HFFc6 (cell line): ENCODE measurements at regions not wholly inside any gene's neighbourhood (a gene's known extent, or its start where the extent isn't known, plus 50 kb on each side); places are given as distances from the start of the nearest gene placed in this dataset.
A peak's percentile ranks its signal among the peaks of the same experiment; 100 is the strongest.
"Not testable (repeated sequence)": the region's sequence is repeated elsewhere in the genome, so short reads cannot be mapped to it uniquely, and the experiment has no call there.

Experiments used
- DNase-seq: peaks from one replicate; pipeline ENCODE4 v3.0.0-alpha.2; 2018
- H3K27ac Mint-ChIP-seq: 2 replicates; pipeline ENCODE4 v1.8.0; 2020; ENCODE audit warnings: mild to moderate bottlenecking, mixed read lengths
- H3K27me3 Mint-ChIP-seq: 2 replicates; pipeline ENCODE4 v1.8.0; 2021; ENCODE audit warnings: mild to moderate bottlenecking, moderate library complexity, mixed read lengths; ENCODE audit not compliant: insufficient read depth
- H3K36me3 Mint-ChIP-seq: 2 replicates; pipeline ENCODE4 v1.8.0; 2021; ENCODE audit warnings: low read depth, mixed read lengths
- H3K4me1 Mint-ChIP-seq: 2 replicates; pipeline ENCODE4 v1.8.0; 2020; ENCODE audit warnings: low read depth, mixed read lengths
- H3K4me3 Mint-ChIP-seq: 2 replicates; pipeline ENCODE4 v1.8.0; 2020; ENCODE audit warnings: mild to moderate bottlenecking, moderate library complexity, mixed read lengths
- H3K9me3 Mint-ChIP-seq: 2 replicates; pipeline ENCODE4 v1.8.0; 2020; ENCODE audit warnings: mild to moderate bottlenecking, mixed read lengths
- CTCF ChIP-seq: fragments of 200-600 bp; sonication (generic); IDR thresholded peaks from 2 replicates; pipeline ENCODE4 v1.5.0; 2021; ENCODE audit warnings: antibody characterized with exemption, mild to moderate bottlenecking

- peak; percentile 5 for DNase-seq
- Mint-ChIP-seq H3K27ac (peak overlapping the region; percentile 54), H3K36me3 (0 out of 2 replicates have a peak, but pooled peaks cover 4% of the 10 kb centered on the region), H3K27me3 (no peaks in the 10 kb centered on the region), H3K4me3 (no peak overlapping the region), H3K4me1 (peaks cover 27% of the 10 kb centered on the region), H3K9me3 (peaks cover 4% of the 10 kb centered on the region; the same call in 1 of the 2 replicates)
- TF ChIP-seq CTCF = no peak
These were observed 107.6 kb upstream of the LYPLAL1 start for GRCh38 chr1:219066098-219066497.

GRCh38 chr1:219066631-219067349 is 106.9 kb upstream of the LYPLAL1 start:
- H3K4me1 Mint-ChIP-seq = peaks cover 27% of the 10 kb centered on the region
- peaks cover 4% of the 10 kb centered on the region; the same call in 1 of the 2 replicates for H3K9me3 Mint-ChIP-seq
- peak; percentile 77 for TF ChIP-seq CTCF
- DNase-seq = peak; percentile 80
- H3K36me3 Mint-ChIP-seq = peaks cover 4% of the 10 kb centered on the region; the same call in 1 of the 2 replicates
- H3K27ac Mint-ChIP-seq = peak overlapping the region; percentile 47
- no peak overlapping the region for H3K4me3 Mint-ChIP-seq
- no peaks in the 10 kb centered on the region for H3K27me3 Mint-ChIP-seq

GRCh38 chr1:219067350-219067712 is 106.3 kb upstream of the LYPLAL1 start:
- Mint-ChIP-seq H3K4me3 (no peak overlapping the region), H3K4me1 (peaks cover 23% of the 10 kb centered on the region), H3K36me3 (peaks cover 9% of the 10 kb centered on the region; the same call in 1 of the 2 replicates), H3K9me3 (peaks cover 4% of the 10 kb centered on the region; the same call in 1 of the 2 replicates), H3K27me3 (no peaks in the 10 kb centered on the region), H3K27ac (no peak overlapping the region; the same call in 1 of the 2 replicates)
- TF ChIP-seq CTCF = peak; percentile 42
- DNase-seq = no peak

- not testable (repeated sequence) for H3K4me3 Mint-ChIP-seq, H3K27me3 Mint-ChIP-seq, H3K27ac Mint-ChIP-seq, H3K9me3 Mint-ChIP-seq, DNase-seq
- Mint-ChIP-seq H3K36me3 (peaks cover 10% of the 10 kb centered on the region; the same call in 1 of the 2 replicates), H3K4me1 (peaks cover 18% of the 10 kb centered on the region)
These were observed 103.3 kb upstream of the LYPLAL1 start for GRCh38 chr1:219070395-219070794.

GRCh38 chr1:219071209-219071608 is 102.5 kb upstream of the LYPLAL1 start:
- peaks cover 13% of the 10 kb centered on the region for H3K4me1 Mint-ChIP-seq
- H3K27ac Mint-ChIP-seq = no peak overlapping the region
- DNase-seq = no peak
- H3K36me3 Mint-ChIP-seq = peaks cover 10% of the 10 kb centered on the region; the same call in 1 of the 2 replicates
- no peak for TF ChIP-seq CTCF
- H3K9me3 Mint-ChIP-seq = peaks cover 4% of the 10 kb centered on the region; the same call in 1 of the 2 replicates
- H3K27me3 Mint-ChIP-seq = no peaks in the 10 kb centered on the region
- no peak overlapping the region for H3K4me3 Mint-ChIP-seq

GRCh38 chr1:219072329-219072728 is 101.3 kb upstream of the LYPLAL1 start:
- Mint-ChIP-seq H3K4me1 (peaks cover 2% of the 10 kb centered on the region; the same call in 1 of the 2 replicates), H3K36me3 (peaks cover 10% of the 10 kb centered on the region; the same call in 1 of the 2 replicates), H3K9me3 (peaks cover 4% of the 10 kb centered on the region; the same call in 1 of the 2 replicates), H3K27ac (no peak overlapping the region), H3K27me3 (no peaks in the 10 kb centered on the region), H3K4me3 (no peak overlapping the region)
- DNase-seq = no peak
- no peak for TF ChIP-seq CTCF
